NCI-H2171 treated with DMSO at 0.1 percent for 48 hours (cell line): ENCODE measurements at regions not wholly inside any gene's neighbourhood (a gene's known extent, or its start where the extent isn't known, plus 50 kb on each side); places are given as distances from the start of the nearest gene placed in this dataset.
"Not testable (repeated sequence)": the region's sequence is repeated elsewhere in the genome, so short reads cannot be mapped to it uniquely, and the experiment has no call there.

Source experiments
- DNase-seq: peaks from one replicate; lab custom pipeline; 2025; lab: John Stamatoyannopoulos, UW

DNA sequence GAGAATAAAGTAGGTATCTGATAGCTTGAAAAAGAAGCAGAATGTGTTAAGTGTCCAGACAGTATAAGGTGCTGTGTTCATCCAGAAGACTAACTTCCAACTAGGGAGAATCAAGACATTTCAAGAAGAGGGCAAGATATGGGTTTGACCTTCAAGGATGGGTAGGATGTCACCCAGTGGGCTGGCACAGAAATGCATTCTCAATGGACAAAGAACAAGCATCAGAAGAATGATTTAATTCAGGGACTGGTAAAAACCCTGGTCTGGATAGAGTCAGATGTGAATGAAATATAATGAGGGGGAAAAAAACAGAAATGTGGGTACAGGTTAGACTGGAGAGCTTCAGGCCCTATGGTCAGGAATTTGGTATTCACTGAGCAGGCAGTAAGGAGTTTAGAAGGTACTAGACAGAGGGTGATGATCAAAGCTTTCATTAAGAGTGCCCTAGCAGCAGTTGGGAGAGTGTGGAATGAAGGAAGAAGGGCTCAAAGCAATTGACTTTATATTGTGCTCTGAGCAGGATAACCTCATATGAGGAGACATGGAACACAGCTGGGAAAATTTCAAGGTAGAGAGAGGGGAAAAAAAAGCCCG is 180.7 kb upstream of the ANK3 start:
- no peak for DNase-seq

DNA sequence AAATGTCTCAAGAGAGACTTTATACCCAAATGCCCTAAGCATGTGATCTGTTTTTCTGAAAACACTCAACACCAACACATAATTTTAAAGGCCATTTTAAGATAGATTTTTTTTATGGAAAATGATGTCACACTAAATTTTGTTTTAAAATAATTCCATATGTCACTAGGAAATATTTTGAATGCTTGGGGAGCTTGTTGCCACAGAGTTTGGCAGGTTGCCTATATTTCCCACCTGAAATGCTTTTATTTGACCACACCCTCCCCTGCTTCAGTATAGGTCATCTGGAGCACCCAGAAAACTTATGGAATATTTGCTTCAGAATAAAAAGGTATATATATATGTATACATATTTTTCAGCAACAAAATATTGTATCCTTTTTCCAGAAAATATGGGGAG is 180.0 kb upstream of the ANK3 start:
- DNase-seq: peak; percentile 0

DNA sequence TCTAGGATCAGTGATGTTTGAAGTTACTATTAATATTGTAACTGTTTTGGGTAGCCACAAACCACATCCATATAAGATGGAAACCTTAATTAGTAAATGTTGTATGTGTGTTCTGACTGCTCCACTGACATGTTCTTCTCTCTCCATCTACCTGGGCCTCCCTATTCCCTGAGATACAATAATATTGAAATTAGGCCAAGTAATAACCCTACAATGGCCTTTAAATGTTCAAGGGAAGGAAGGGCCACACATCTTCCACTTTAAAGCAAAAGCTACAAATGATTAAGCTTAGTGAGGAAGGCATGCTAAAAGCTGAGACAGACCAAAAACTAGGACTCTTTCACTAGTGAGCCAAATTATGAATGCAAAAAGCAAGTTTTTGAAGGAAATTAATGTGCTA is 176.4 kb upstream of the ANK3 start:
- DNase-seq: no peak

DNA sequence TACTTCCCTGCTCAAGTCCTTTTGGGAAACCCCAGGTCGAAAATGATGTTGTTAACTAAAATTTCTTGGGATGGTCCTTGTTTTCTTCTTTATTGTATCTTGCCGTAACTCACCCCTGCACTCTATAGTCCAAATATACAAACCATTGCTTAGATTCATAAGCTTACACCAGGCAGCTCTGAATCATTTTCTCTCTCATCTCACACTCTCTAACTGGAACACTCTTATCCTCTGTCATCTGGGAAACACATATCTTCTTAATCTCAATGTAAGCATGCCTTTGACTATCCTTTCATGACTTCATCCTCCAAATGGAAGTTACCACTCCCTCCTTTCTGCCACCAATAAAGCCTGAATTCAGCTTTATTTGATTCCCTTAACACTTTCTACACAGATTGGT is 175.8 kb upstream of the ANK3 start:
- DNase-seq: no peak

DNA sequence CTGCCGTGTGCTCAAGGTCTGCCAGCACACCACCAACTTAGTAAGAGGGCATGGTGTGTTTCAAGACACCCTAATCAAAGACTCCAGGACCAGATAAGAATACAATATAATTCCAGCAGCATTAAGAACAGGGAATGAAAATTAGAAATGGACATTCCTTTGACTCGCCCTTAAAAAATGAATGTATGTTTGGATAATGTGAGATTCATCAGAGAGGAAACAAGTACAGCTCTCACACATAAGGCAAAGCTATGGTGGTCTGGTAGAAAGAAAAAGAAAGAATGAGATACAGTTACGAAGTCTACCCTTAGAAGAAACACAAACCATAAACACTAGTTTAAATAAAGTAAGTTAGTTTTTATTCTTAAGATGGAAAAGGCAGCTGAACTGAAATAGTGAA is 174.8 kb upstream of the ANK3 start:
- no peak for DNase-seq

DNA sequence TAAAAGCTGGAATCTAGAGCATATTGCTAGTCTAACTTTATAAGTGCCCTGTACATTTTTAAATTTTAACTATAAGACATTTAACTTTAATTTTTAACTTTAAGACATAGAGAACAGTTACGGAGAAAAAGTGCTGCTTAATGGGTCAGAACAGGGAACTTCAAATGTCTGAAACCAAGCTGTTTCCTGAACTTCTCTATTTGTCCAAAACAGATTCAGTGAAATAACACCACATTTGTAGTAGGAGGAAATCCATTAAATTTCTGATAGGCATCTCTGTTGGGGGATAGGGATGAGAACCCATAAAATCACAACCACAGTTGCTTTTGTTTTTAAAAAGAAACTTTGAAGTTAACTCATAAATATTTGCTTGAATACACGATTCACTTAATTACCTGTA is 170.8 kb upstream of the ANK3 start:
- no peak for DNase-seq

DNA sequence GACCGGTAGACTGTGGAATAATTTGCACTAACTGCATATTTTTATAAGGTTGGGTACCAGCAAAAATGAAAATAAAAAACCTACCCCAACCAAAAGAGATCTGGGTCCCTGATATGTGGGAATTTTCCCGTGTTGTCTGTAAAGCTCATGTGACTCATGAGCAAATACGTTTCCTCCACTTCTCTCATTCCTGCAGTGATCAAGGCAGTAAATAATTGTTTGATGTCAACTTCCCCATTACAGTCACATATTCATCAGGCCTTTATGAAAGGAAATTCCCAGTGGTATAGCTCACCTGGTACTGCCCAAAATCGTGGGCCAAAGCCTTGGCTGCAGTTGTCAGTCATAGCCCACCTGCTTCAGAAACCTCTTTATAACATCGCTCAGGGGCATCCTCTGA is 166.0 kb upstream of the ANK3 start:
- DNase-seq: no peak

DNA sequence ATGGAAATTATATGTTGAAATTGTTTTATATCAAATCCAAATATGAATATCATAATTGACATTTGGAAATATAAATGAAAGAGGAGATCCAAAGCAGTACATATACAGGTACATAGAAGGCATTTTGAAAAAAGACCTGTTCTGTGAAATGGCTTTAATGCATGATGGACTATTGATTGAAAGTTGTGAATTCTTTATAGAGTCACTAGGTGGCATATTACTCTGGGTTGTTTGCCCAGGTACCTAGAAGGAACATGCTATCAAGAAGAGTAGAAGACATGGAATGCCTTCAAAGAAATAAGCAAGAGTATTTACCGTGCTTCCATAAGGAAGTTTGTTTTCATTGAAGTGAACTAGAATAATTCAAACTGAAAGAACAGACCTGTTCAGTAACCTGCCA is 160.0 kb upstream of the ANK3 start:
- DNase-seq: peak; percentile 27

DNA sequence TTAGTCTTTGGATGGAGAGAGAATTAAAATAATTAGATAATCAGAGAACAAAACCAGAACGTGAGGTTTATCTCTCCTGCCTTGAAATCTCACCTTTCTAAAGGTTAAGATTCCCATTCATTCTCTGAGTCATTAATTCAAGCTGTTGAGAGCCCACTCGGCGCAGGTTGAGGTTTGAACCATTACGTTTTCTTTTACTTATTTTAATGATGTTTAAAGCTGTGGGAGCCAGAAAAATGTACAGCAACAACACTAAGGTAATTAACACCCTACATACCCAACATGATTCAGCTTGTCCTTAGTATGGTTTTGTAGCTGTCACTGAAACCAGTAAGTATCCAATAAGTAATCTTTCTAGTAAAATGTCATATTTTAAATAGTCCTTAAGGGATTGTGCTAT is 153.0 kb upstream of the ANK3 start:
- DNase-seq: no peak

DNA sequence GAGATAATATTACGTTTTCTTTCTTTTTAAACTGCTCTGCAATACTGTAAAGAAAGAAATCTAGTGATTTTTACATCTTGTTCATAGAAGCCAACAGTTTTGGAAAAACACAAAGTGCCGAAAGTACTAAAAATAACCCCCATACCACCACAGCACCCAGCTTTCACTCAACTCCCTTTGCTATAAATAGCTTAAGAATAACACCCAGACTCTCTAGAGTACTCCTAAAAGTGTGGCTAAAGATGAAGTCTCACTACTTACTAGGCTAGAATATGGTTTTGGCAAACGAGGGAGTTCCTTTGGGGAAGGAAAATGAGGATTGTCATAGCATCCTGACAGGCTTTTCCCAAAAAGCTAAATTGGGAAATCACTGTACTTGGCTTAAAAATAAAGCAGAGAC is 151.8 kb upstream of the ANK3 start:
- DNase-seq: no peak

DNA sequence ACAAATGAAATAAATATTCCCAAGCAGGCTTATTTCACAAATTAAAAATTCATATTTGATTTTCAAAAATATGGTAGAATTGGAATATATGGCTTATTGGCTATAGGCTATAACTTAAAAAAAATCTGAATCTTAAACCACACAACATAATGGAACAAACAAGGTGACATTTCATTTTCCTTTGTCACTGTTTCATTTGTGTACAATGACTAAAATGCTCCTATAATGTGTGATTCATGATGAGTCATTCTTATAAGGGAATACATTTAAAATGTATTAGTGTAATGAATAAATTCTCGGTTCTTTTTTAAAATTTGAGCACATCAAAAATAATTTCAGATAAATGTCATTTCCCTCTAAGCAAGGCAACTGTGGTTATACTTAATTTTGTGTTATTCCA is 148.0 kb upstream of the ANK3 start:
- no peak for DNase-seq

DNA sequence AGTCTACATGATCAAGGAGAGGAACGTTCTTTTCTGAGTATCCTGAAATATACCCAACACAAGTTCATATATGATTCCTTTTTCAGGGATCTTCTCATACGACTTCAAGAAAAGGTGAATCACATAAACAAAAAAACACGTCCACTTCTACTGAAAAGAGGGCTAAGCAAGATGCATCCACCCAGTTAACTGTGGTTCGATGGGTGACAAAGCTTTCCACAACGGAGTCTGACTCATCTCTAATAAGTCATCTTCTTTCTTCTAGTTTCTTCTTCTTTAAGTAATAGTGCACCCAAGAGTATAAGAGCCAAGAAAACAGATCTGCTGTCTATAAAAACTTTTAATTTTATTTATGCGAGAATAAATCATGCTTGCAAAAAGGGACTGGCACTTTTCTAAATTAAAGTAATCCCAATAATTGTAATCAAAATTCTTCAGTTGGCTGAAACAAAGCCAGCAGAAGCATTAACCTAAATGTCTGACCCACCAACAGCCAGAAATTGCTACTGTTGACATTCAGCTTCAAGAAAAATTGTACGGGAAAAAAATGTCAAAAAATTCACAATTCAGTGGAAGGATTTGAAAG is 146.9 kb upstream of the ANK3 start:
- DNase-seq: no peak

DNA sequence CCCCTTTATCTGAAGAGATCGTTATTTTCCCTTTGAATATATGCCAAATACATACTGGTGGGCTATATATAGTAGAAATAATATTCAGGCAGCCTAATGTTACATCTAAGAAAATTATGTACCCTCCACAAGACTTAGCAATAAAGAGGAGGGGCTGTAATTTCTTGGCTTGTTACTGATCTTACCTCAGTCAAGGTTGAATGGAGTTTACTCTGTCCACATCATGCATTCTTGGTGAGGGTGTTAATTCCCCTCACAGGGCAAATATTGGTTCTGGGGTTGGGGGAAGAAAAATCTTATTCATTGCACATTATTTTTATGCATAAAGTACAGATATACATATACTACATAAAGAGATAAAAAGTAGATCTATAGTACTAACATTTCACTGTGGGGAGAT is 145.8 kb upstream of the ANK3 start:
- no peak for DNase-seq

DNA sequence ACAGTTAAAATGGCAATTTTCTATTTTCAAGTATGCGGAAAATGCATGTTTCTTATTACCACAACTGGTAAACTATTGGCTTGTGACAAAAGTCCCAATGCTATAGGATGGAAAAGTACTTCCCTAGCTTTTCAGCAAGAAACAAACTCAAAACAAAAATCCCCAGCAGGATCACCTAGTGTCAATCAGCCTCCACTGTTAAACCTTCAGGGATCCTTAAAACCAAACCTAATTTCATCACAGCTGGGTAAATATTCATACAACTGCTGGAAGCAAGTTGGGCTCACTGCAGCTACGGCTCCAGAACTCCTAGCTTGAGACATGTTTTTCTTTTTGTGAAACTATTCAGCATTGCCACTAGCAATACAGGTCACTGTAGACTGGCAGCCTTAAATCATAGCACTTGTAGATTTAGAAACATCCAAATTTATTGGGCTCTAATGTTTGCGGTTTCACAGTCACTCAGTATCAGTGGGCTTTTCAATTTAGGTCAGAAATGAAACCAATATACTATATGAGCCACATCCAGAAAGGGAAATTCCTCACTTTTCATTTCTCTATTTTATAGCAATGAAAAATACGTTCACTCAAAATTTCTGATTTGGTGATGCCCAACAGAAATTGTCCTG is 145.2 kb upstream of the ANK3 start:
- DNase-seq: no peak

DNA sequence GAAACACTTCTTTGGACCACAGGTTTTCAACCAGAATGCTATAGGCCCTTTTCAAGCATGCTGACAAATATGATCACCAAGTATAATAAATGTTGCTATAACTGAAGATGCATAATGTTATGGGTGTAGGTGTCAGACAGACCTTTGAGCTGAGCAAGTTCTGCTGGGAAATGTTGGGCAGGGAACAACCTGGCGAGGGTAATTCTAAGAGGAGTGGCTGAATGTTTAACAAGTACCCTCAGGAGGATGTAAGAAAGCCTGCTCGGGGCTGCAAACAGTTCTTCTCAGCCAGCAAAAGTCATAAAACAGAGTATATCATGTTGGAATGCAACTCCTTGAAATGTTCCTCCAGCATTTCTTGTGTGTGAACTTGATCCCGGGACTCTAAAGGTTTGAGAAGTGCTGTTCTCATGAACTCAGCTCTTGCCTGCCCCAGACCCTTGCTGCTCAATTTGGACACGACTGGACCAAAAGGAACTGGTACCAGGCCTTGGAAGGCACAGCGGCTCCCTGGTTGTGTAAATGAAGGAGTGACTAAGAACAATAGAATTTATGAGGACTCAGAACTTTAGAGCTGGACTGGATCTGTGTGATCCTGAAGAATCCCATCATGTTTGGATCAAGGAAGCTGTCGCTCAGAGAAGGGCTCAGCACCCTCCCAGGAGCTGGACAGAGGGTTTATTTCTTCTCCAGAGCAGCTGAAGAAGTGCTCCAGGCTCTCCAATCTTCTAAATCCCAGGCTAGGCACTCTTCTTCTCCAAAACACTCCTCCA is 143.2 kb upstream of the ANK3 start:
- DNase-seq: no peak

DNA sequence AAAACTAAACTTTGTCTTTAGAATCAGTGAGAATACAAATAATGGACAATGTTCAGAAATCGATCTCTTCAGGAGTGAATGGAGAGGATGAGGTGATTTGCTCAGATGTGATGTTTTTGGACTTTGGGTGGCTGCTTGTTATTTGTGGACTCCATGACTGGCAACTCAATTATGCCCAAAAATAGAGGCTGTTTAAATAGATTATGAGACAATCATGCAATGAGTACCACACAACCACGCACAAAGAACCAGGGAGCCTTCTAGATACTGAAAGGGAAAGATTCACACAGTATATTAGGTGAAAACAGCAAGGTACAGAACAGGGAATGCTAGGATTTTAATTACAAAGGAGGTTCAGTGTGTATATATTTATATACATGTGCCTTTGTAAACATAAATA is 141.3 kb upstream of the ANK3 start:
- no peak for DNase-seq

DNA sequence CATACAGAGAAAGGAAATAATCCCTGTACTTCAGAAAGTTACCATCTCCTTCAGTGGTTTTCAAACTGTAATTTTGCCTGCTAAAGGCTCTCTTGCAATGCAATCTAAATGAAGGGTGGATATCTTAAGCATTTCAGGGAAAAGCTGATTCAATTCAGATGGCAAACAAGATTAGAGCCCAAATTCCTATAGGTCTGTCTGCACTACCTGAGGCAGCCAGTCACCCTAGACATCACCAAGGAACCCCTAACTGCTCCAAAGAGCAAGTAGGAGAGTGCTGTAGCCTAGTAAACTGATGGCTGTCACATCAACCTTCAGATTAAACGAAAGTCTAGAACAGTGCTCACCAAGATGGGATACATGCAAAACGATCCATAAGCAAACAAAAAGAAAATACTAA is 138.0 kb upstream of the ANK3 start:
- DNase-seq: no peak

DNA sequence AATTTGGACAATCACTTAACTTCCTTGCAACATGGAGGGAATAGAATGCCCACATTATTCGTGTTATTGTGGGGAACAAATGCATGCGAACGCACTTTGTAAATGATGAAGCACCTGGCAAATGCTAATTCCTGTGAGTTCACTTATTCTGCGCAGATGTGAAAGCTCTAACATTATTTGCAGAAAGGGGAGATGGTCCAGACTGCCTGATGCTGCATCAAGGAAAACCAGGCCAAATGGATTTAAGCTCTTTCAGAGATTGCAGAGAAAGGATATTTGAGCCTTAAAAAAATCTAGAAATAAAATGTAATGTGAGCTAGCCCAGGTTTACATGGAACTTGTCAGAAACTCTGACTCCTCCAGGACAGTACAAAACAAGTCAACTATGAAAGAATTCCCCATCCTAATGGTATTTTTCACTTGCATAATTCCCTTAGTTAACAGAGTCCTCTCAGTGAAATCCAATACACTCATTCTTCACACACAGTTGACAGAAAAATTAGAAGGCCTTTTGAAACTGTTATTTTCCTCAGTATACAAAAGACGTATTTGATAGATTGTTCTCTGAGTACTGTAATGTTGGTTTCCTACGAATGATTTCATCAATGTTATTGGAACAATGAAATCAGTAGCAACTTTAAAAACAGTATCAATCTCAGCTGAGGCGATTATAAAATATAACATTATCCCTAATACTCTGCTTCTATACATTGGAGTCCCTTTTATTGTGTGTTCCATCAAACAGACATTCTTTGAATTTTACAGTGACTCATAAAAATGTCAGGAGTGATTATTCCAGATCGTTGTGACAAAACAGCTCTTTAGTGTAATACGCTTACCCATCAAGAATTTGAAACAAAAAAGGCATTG is 136.3 kb upstream of the ANK3 start:
- DNase-seq: no peak

DNA sequence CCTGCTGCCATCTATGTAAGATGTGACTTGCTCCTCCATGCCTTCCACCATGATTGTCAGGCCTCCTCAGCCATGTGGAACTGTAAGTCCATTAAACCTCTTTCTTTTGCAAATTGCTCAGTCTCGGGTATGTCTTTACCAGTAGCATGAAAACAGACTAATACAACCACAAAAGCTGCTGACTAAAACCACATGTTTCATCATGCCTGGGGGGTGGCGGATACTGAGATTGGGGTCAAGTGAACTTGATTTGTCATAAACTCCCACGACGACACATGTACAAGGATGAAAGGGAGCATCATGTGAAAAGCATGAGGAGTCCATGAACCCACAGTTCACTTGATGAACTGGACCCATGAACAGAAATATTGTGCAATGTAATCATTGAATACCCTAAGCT is 134.9 kb upstream of the ANK3 start:
- no peak for DNase-seq

DNA sequence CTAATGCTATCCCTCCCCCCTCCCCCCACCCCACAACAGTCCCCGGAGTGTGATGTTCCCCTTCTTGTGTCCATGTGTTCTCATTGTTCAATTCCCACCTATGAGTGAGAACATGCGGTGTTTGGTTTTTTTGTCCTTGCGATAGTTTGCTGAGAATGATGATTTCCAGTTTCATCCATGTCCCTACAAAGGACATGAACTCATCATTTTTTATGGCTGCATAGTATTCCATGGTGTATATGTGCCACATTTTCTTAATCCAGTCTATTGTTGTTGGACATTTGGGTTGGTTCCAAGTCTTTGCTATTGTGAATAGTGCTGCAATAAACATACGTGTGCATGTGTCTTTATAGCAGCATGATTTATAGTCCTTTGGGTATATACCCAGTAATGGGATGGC is 133.7 kb upstream of the ANK3 start:
- not testable (repeated sequence) for DNase-seq

DNA sequence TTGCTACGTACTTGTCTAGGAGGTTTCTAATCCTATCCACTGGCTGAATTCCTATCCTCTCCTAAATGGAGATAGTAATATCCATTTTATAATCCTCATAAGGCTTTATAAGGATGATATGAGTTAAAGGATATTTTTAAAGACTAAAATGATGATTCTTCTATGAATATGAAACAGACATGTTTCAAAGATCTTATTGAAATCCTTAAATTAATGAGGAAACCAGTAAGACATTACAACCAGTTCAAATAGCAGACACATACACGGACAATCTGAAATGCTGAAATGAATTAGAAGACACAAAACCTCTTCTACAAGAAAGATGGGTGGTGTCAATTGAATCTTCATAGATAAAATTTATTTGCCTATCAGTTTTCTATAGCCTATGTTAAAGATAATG is 132.9 kb upstream of the ANK3 start:
- DNase-seq: no peak

DNA sequence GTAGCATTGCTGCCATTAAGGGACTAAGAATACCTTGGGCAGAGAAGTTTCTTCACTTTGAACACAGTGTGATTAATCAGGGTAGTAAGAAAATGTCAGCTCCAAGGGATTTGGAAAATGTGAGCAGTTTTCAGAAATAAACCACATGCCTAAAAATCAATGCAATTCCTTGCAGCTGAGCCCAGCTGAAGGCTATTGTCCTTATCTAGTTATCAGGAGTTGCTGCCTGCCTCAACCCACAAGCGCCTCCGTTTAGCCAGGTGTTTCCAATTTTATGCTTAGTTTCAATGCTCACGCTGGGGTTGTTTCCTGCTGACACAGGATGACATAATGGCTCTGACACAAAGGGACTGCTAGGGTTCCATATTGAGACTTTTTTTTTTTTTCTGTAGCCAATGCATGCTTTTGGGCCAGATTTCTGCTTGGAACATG is 132.3 kb upstream of the ANK3 start:
- DNase-seq: peak; percentile 18
